B cell (primary cell): ENCODE measurements at regions not wholly inside any gene's neighbourhood (a gene's known extent, or its start where the extent isn't known, plus 50 kb on each side); places are given as distances from the start of the nearest gene placed in this dataset.

Experiments used
- ATAC-seq: fragments of 200-7000 bp; cut with Tn5 transposase; one replicate; pipeline ENCODE4 v1.10.0; 2021; ENCODE audit warnings: low read depth, mild to moderate bottlenecking, moderate number of reproducible peaks, moderate library complexity
- CTCF ChIA-PET: fragments of 350-600 bp; sonication (Branson Sonifier 250); formaldehyde crosslinking; loops from one replicate; lab custom pipeline; 2021; ENCODE audit warnings: antibody characterized with exemption, inconsistent platforms; lab: Charles Lee
- POLR2A ChIA-PET: fragments of 350-600 bp; sonication (Branson Sonifier 250); formaldehyde crosslinking; loops from one replicate; lab custom pipeline; 2021; ENCODE audit warnings: antibody characterized with exemption; lab: Charles Lee
- DNase-seq: peaks from one replicate; pipeline ENCODE4 v3.0.0; 2013
- H2AFZ ChIP-seq: 2 replicates; pipeline ENCODE4 v1.6.1; 2012; ENCODE audit warnings: mild to moderate bottlenecking, low read depth, low read length; ENCODE audit not compliant: insufficient read depth, poor library complexity, severe bottlenecking
- H3K27ac ChIP-seq, 2 donors: 1 replicate in 1 of 2; 2 replicates in 1 of 2; pipeline ENCODE4 v1.5.1; 2012 to 2013; ENCODE audit warnings: low read length in 2 of 2, mild to moderate bottlenecking in 2 of 2, moderate library complexity in 1 of 2
- H3K27me3 ChIP-seq, 4 experiments: fragments of 200-600 bp in 1 of 4; sonication (generic) in 1 of 4; replicated peaks in 1 of 4; 1 replicate in 2 of 4; 2 replicates in 2 of 4; pipeline versions ENCODE4 v1.6.1 to v1.7.0; 2013 to 2016; ENCODE audit warnings: low read length in 3 of 4, mild to moderate bottlenecking in 2 of 4, mixed read lengths in 1 of 4, moderate library complexity in 1 of 4; ENCODE audit not compliant: insufficient read depth in 4 of 4, control insufficient read depth in 3 of 4; ENCODE audit errors: control extremely low read depth in 1 of 4
- H3K36me3 ChIP-seq, 2 experiments: replicated peaks in 1 of 2; 1 replicate in 1 of 2; 2 replicates in 1 of 2; pipeline versions ENCODE4 v1.6.1 to v1.7.1; 2013; ENCODE audit warnings: low read length in 1 of 2; ENCODE audit not compliant: insufficient read depth in 2 of 2, control insufficient read depth in 1 of 2; ENCODE audit errors: control extremely low read depth in 1 of 2, extremely low read depth in 1 of 2
- H3K4me1 ChIP-seq, 2 donors: fragments of 200-600 bp in 1 of 2; sonication (generic) in 1 of 2; 1 replicate in 1 of 2; 2 replicates in 1 of 2; pipeline versions ENCODE4 v1.5.1 to v1.6.1; 2013 to 2017; ENCODE audit warnings: low read length in 2 of 2; ENCODE audit not compliant: control insufficient read depth in 2 of 2, insufficient read depth in 2 of 2
- H3K4me2 ChIP-seq: replicated peaks from 2 replicates; pipeline ENCODE3; 2012; ENCODE audit warnings: mild to moderate bottlenecking, low read depth, low read length; ENCODE audit not compliant: poor library complexity, severe bottlenecking
- H3K4me3 ChIP-seq, 5 experiments: fragments of 200-600 bp in 1 of 5; sonication (generic) in 1 of 5; 1 replicate in 3 of 5; 2 replicates in 2 of 5; pipeline versions ENCODE4 v1.5.1 to v1.7.0; 2011 to 2016; ENCODE audit warnings: low read length in 4 of 5, mild to moderate bottlenecking in 4 of 5, low read depth in 2 of 5, control low read depth in 1 of 5, moderate library complexity in 1 of 5; ENCODE audit not compliant: insufficient read depth in 1 of 5; ENCODE audit errors: control extremely low read depth in 1 of 5, extremely low read depth in 1 of 5
- H3K79me2 ChIP-seq: fragments of 200-600 bp; sonication (generic); one replicate; pipeline ENCODE4 v1.6.0; 2016; ENCODE audit warnings: low read length; ENCODE audit not compliant: control insufficient read depth, insufficient read depth
- H3K9ac ChIP-seq: fragments of 200-600 bp; sonication (generic); 2 replicates; pipeline ENCODE4 v1.6.1; 2017; ENCODE audit warnings: mild to moderate bottlenecking, low read length, moderate library complexity
- H3K9me3 ChIP-seq, 3 donors: one replicate each; pipeline versions ENCODE4 v1.6.1 to v1.7.1; 2013; ENCODE audit warnings: low read length in 2 of 3; ENCODE audit not compliant: control insufficient read depth in 2 of 3, insufficient read depth in 1 of 3; ENCODE audit errors: control extremely low read depth in 1 of 3
- H4K20me1 ChIP-seq: 2 replicates; pipeline ENCODE4 v1.6.0; 2012; ENCODE audit warnings: mild to moderate bottlenecking, low read length; ENCODE audit not compliant: insufficient read depth, control insufficient read depth, poor library complexity, severe bottlenecking
- H3K27ac Mint-ChIP-seq: one replicate; pipeline ENCODE4 v1.8.0; 2021; ENCODE audit warnings: mixed read lengths
- H3K27me3 Mint-ChIP-seq: one replicate; pipeline ENCODE4 v1.8.0; 2021; ENCODE audit warnings: mixed read lengths
- H3K4me1 Mint-ChIP-seq: one replicate; pipeline ENCODE4 v1.8.0; 2021; ENCODE audit warnings: mixed read lengths
- H3K4me3 Mint-ChIP-seq: one replicate; pipeline ENCODE4 v1.8.0; 2021; ENCODE audit warnings: mixed read lengths
- H3K9me3 Mint-ChIP-seq: one replicate; pipeline ENCODE4 v1.8.0; 2022; ENCODE audit warnings: mixed read lengths; ENCODE audit not compliant: insufficient read depth
- CTCF ChIP-seq: fragments of 200-600 bp; IDR thresholded peaks from one replicate; pipeline ENCODE4 v1.8.0; 2022; ENCODE audit warnings: antibody characterized with exemption, mild to moderate bottlenecking
- EZH2 ChIP-seq: IDR thresholded peaks from 2 replicates; pipeline ENCODE4 v1.6.1; 2012; ENCODE audit warnings: borderline replicate concordance, low read depth, mild to moderate bottlenecking, moderate library complexity, low read length; ENCODE audit not compliant: insufficient read depth, poor library complexity, severe bottlenecking
- WGBS: methylation state at CpG from one replicate; pipeline ENCODE4 v1.1.5; 2013; ENCODE audit warnings: missing lambda C conversion rate; ENCODE audit not compliant: insufficient coverage; 5-methylcytosine and 5-hydroxymethylcytosine counted together
- intact Hi-C: fragments of 100-400 bp; cut with micrococcal nuclease; formaldehyde crosslinking; loops from one replicate; pipeline ENCODE4 v1.10.0; 2022

DNA sequence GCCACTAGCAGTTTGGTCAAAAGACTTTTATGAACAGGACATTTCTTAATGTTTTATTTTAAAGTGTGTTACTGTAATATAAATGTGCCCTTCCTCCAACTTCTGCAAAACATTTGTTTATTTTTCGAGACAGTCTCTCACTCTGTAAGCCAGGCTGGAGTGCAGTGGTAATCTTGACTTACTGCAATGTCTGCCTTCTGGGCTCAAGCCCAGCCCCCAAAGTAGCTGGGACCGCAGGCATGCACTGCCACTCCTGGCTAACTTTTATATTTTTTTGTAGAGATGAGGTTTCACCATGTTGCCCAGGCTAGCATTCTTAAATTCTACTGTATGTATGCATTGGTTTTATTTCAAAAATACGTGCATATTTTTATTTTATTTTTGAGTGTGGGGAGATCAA is 1201.9 kb downstream of the STIM2 start:
- H3K9me3 Mint-ChIP-seq = peaks cover 2% of the 10 kb centered on the region
- no peak overlapping the region for H3K27ac Mint-ChIP-seq
- H3K4me2 ChIP-seq = no peak overlapping the region
- no peak overlapping the region for H3K27ac ChIP-seq
- H3K27me3 Mint-ChIP-seq = no peaks in the 10 kb centered on the region
- ATAC-seq (no peak), DNase-seq (no peak)
- no peak overlapping the region for H2AFZ ChIP-seq
- H4K20me1 ChIP-seq = no peaks in the 10 kb centered on the region
- TF ChIP-seq CTCF = no peak
- TF ChIP-seq EZH2 = no peak
- H3K4me1 ChIP-seq = no peaks in the 10 kb centered on the region
- CTCF ChIA-PET = no interaction called here
- no peak overlapping the region for H3K9ac ChIP-seq
- H3K79me2 ChIP-seq = no peaks in the 10 kb centered on the region
- intact Hi-C loops = no loop called here
- H3K4me3 Mint-ChIP-seq = no peak overlapping the region
- no peaks in the 10 kb centered on the region for H3K9me3 ChIP-seq
- no peaks in the 10 kb centered on the region for H3K36me3 ChIP-seq
- no peaks in the 10 kb centered on the region for H3K4me1 Mint-ChIP-seq
- WGBS = 100% methylated on average over 1 of the region's 3 CpGs
- no peaks in the 10 kb centered on the region for H3K27me3 ChIP-seq
- POLR2A ChIA-PET = no interaction called here
- no peak overlapping the region for H3K4me3 ChIP-seq

- TF ChIP-seq CTCF (no peak), EZH2 (no peak)
- Mint-ChIP-seq H3K27me3 (no peaks in the 10 kb centered on the region), H3K27ac (no peak overlapping the region), H3K9me3 (no peaks in the 10 kb centered on the region), H3K4me3 (no peak overlapping the region), H3K4me1 (no peaks in the 10 kb centered on the region)
- H3K36me3 ChIP-seq = no peaks in the 10 kb centered on the region
- H4K20me1 ChIP-seq = no peaks in the 10 kb centered on the region
- no peak overlapping the region for H2AFZ ChIP-seq
- intact Hi-C loops = no loop called here
- WGBS = 94% methylated on average over 10 of the region's 12 CpGs
- peaks cover 0 to 9% (median 0%) of the 10 kb centered on the region in 3 donors for H3K9me3 ChIP-seq
- H3K27me3 ChIP-seq = no peaks in the 10 kb centered on the region
- no peak for ATAC-seq
- no peak overlapping the region for H3K4me3 ChIP-seq
- no peak overlapping the region for H3K4me2 ChIP-seq
- no peaks in the 10 kb centered on the region for H3K79me2 ChIP-seq
- no peak overlapping the region for H3K9ac ChIP-seq
- POLR2A ChIA-PET = no interaction called here
- H3K27ac ChIP-seq = no peak overlapping the region
- no peaks in the 10 kb centered on the region for H3K4me1 ChIP-seq
- CTCF ChIA-PET = no interaction called here
- no peak for DNase-seq
Observed at GRCh38 chr4:28073860-28074555, 1213.4 kb downstream of the STIM2 start.
